ENCODE measurements at regions not wholly inside any gene's neighbourhood (a gene's known extent, or its start where the extent isn't known, plus 50 kb on each side); places are given as distances from the start of the nearest gene placed in this dataset.
A peak's percentile ranks its signal among the peaks of the same experiment; 100 is the strongest.

DNA sequence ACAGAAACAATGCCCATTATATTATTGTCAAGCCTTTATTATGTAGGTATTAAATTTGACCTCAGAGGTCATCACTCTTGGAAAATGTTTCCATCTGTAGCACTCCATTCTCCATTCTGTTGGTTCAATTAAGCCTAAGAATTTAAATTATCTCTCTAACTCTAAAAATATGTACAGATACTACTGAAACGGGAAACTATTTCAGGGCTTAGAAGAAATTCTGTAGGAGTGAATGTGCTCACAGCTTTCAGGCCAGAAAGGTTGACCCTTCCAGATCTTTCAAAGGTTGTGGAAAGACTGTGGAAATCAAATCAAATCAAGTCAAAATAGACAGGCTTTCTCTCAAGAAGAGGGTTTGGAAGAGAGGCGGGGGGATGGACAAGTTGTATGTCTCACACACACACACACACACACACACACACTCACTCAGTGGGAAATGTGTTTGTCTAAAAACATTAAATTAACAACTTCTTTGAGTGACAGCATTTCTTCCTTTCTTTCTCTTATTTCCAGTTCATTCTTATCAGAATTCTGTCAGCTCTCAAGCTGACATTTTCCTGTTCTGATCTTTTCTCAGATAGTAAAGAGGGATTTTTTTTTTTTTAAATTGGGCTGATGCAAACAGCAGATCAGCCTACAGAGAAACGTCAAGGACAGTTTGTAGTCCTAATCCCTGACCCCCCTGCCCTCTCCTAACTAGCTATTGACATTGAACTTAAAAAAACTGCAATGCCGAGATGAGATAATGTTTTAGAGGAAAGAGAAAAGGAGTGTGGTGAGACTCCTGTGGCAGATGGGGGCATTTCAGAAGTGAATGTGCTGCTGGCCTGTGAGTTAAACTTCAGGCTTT lies 139.0 kb upstream of the ZFHX3 start:
- DNase-seq (ENCODE audit: low read depth in 2 of 3, low spot score in 2 of 3) = peak in 2 of 3 donors; percentile 21 to 52

DNA sequence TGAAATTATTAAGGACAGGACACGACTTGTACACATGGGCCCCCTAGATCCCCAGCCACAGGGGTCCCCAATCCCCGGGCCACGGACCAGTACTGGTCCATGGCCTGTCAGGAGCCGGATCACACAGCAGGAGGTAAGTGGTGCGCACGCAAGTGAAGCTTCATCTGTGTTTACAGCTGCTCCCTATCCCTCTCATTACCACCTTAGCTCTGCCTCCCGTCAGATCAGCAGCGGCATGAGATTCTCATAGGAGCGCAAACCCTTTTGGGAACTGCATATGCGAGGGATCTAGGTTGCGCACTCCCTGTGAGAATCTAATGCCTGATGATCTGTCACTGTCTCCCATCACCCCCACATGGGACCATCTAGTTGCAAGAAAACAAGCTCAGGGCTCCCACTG lies 137.8 kb upstream of the ZFHX3 start:
- DNase-seq (ENCODE audit: low read depth in 2 of 3, low spot score in 2 of 3) = no peak

DNA sequence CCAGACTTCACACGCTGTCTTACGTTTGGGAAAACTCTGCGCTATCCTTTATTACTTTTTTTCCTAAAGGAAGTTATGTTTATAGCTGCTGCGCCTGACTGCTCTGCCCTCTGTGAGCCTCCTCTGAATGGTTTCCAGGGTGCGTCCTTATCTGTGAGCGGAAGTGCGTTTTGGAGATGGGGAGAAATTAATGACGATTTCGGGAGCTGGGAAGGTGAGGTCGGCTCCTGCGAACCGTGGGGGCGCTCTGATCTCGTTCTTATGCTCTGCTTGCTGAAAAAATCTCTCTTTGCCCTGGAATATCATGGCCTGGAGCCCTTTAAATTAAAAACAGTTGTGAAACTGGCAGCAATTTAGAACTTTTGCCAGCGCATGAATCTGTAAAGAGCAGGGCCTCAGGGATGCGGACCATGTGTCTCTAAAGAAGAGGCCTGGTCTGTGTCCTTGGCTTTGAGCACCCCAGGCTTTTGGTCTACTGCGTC lies 135.7 kb upstream of the ZFHX3 start:
- no peak for DNase-seq (ENCODE audit: low read depth in 2 of 3, low spot score in 2 of 3)

DNA sequence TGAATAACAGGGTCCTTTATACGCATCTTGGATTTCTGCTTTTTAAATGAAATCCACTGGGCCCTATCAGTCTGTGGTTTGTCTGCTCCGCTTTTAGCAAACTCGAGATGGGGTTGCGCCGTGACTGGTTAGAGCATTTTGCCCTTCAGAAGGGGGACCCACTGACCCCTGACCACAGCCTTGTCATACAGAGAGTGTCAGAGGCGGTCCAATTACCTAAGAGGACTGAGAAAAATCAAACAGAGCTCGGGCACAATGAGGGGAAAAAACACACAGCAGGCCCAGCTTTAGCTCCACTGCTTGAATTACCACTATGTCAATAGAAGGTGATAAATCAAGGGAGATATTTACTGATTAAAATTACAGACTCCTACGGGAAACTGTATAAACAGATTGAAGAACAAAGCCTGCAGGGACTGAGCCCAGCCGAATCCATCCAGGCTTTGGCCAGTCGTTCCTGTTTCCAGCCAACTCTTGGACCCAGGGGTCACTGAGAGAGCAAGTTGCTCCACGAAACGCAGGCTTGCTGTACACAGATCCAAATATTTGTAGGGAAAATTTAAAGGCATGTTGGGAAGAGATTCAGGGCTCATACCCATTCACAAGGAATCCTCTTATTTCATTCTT lies 131.9 kb upstream of the ZFHX3 start:
- DNase-seq (ENCODE audit: low read depth in 2 of 3, low spot score in 2 of 3) = no peak

DNA sequence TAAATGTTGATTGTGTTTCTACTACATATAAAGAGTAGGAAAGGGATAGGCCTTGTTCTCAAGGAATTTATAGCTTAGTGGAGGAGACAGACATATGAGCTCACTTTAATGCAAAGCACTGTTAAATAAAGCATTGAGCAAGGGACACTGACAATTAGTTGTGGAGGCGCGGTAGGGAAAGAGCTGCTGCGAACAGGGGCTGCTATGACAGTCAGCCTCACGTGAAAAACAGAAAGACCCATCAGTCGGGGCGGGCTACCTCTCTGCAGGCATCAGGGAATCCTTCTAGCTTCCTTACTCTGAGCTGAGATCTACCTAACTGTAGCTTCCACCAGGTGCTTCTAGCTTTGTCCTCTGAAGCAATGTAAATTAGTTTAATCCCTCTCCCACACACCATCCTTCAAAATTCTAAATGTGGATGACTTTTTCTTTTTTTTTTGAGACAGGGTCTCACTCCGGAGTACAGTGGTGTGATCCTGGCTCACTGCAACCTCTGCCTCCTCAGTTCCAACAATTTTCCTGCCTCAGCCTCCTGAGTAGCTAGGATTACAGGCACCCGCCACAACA lies 129.9 kb upstream of the ZFHX3 start:
- DNase-seq (ENCODE audit: low read depth in 2 of 3, low spot score in 2 of 3) = no peak

DNA sequence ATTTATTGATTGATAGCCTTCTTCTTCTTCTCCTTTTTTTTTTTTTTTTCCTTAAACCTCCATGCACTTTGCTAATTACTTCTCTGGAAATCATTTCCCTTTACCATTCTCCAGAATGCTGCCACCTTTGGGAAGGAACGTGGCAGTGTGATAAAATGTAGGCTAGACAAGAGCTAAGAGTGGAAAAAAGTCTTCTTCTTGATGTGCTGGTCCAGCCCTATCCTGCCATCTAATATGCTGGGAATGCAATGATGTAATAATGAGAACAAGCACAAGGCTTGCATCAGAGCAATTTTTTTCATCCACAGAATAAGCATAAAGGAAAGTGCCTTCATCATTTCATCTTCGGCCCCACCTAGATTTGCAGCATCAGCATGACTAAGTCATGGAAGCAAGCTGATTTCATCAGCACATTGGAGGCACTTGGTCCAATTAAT lies 128.7 kb upstream of the ZFHX3 start:
- no peak for DNase-seq (ENCODE audit: low read depth in 2 of 3, low spot score in 2 of 3)

DNA sequence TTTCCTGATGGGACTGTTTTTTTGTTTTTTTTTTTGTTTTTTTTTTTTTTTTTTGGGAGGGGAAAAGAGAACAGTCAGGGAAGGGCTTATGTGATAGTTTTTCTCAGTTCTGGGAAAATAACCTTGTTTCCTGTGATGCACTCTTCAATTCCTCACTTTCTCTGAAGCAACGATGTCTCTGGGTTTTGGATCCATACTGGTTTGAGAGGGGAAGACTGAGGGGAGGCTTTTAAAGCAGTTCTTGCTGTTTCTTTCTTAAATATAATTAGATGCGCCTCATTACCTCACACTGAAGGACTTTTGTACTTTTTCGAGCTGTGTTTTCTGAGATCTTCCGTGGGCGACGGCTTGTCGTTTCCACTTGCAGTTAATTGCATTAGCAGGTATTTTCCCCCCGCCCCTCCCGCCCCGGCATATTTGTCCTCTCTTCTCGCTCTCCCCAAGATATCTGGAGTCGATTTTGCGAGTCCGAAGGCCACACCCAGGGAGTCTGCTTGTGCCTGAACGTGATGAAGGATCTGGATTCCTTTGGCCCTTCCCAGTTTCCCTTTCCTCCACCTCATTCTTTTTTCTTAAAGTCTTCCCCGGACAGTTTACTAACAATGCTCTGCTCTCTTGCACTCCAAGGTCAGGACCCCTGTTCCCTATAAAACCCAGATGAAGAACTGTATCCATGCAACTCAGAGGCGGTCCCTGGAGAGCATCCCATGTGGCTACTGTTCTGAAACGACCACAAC lies 125.2 kb upstream of the ZFHX3 start:
- no peak for DNase-seq (ENCODE audit: low read depth in 2 of 3, low spot score in 2 of 3)

DNA sequence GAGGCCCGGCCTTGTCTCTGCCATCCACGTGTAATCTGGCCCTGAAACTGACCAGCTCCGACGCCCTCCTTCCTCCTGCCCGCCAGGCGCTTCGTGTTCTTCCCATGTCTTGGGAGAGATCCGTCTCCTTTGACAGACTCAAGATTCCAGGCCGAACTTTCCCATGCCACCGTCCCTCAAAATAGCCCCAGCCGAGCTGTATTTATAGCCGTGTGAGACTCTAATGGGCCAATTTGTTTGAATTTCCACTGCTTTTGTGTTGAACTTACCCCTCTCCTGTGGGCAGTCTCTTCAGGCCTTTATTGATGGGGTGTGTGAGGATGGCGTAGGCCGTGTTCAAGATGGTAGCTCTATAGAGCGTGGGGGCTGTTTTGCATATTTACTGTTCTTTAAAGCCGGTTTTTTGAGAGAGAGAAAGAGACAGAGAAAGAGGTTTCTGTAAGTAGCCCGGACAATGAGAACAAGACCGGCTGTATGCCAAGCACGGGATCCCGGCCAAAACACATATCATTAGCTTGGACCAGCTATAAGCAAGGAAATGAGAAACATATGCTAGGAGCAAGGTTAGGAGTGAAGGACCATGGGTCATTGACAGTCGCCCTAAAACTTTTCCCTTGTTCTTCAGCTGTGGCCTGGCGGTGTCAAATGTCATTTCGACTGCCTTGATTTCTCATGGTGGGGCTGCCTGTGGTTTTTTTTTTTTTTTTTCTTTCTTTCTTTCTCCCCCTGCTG lies 124.5 kb upstream of the ZFHX3 start:
- DNase-seq (ENCODE audit: low read depth in 2 of 3, low spot score in 2 of 3) = no peak

DNA sequence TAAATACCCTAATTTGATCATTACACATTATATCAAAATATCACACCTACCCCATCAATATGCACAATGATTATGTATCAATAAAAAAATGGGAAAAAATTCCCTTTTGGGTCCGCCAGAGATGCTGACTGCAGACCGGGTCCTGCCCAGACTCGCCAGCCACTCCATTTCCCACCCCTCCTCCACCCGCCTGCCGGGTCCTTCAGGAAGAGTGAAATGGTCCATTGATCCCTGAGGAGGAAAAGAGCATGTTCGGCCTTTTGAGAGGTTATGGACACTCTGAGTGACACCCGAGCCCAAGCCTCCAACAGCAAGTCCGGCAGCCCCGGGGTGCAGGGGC lies 123.9 kb upstream of the ZFHX3 start:
- no peak for DNase-seq (ENCODE audit: low read depth in 2 of 3, low spot score in 2 of 3)

DNA sequence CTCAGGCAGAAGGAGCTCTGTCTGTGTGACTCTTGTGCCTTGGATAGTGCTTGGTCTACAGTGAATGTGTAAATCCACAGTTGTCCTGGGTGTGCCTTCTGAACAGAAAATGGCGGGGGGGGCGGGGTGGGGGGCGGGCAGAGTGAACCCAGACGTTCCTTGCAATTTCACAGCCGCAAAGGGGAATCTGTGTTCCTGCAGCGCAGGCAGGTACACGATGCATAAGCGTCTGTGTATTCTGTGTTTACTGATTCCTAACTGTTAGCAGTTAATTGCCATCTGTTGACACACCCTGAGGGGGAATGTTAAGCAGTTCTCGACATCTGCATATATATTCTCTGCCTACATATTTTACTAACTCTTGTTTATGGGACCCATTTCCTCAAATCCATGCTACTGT lies 123.5 kb upstream of the ZFHX3 start:
- no peak for DNase-seq (ENCODE audit: low read depth in 2 of 3, low spot score in 2 of 3)

DNA sequence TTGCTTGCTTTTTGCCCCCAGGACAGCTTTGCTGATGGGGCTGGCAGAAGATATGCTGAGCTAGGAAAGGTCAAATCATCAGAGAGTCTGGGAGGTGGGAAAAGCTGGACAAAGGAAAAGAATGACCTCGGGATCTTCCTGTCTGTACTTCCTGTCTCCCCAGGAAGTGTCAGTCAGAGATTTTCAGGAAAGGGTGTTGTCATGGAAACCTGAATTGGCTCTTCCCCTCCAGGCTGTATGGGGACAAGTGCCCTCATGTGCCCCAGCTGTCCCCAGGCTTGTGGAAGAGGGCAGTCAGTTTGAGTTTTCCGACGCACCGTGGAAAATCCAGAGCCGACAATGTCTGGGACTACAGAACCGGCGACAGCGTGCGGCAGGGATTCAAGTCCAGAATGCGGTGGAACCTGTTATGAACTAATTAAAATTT lies 122.7 kb upstream of the ZFHX3 start:
- DNase-seq (ENCODE audit: low read depth in 2 of 3, low spot score in 2 of 3) = no peak

DNA sequence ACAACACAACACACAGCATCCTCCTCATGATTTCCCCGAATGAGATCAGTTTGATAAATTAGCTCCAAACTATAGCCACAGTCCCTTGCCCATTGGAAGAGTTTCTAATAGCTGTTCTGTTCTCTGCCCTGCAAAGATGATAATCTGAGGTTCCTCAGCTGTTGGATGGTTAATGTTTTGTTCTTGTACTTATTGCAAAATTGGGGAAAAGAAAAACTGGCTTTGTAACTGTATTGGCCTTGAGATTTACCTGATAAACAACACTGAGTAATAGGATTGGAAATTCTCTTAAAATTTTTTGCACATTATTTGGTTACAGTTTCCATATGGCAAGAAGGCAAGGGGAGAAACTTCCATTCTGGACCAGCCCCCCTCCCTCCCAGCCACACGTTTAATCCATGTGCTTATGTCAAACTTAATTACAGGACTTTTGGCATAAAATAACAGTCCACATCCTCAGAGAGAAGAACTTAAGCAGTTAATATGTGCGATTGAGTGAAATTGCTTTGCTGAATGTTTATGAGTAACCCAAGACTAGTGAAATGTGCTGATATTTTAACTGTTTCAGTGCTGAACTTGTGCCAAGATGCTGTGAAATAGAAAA lies 119.1 kb upstream of the ZFHX3 start:
- DNase-seq (ENCODE audit: low read depth in 2 of 3, low spot score in 2 of 3) = no peak

DNA sequence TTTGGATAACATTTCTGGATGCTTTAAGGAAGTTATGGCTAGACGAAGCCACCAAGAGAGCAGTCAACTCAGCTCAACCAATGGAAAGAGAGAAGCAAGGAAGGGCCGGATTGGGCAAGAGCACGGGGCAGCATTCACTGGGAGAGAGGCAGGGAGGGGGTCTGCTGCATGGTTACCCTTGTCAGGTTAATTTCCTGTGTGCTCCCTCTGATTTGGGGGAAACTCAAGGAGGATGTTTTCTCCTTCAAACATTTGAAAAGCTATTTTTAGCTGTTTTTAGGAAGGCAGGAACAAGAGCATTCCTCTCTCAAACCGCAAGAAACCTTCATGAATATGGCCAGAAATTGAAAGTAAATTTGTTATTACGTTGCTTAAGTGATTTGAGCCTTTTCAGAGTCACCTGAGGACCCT lies 118.5 kb upstream of the ZFHX3 start:
- no peak for DNase-seq (ENCODE audit: low read depth in 2 of 3, low spot score in 2 of 3)

DNA sequence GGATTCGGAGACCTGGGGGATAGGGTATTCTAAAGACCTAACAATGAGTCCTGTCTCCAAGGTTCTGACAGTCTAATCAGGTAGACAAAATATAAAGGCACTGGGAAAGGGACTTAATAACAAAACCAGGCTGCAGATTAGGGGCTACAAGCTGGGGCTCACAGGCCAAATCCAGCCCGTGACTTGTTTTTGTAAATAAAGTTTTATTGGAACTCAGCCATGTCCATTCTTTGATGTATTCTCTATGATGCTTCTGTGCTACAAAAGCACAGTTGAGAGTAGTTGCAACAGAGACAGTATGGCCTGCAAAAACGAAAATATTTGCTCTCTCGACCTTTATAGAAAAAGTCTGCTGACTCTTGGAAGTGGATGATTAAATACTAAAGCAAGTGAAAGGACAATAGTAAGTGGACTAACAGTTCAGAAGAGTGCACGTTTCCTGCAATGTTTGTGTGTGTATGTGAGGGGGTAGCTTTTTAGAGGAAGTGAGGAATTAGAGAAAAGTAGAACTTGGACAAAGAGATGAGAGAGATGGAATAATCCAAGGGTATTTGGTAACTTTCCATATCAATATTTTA lies 115.4 kb upstream of the ZFHX3 start:
- no peak for DNase-seq (ENCODE audit: low read depth in 2 of 3, low spot score in 2 of 3)

DNA sequence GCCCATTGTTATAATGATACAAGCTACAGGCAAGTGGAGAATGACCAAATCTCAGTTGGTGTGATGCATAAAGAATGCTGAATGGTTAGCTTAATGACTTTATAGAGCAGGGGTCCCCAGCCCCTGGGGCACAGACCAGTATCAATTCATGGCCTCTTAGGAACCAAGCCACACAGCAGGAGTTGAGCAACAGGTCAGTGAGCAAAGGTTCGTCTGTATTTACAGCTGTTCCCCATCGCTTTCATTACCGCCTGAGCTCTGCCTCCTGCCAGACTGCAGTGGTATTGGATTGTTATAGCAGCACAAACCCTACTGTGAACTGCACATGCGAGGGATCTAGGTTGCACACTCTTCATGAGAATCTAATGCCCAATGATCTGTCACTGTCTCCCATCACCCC lies 114.0 kb upstream of the ZFHX3 start:
- no peak for DNase-seq (ENCODE audit: low read depth in 2 of 3, low spot score in 2 of 3)

DNA sequence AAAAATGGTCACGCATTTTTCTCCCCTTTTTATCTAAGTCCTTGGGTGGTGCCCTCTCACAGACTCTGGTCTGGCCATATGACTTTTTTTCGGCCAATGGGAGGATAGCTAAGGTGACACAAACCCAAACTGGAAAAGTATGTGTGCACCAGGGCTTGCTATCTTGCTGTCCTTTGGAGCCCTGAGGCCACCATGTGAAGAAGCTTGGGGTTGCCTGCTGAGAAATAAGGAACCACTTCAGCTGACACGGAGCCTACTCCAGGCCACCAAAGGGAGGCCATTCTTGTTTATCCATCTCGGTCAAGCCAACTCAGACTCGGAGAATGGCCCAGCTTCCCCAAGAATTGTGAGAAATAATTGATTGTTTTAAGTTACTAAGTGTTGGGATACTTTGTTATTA lies 111.4 kb upstream of the ZFHX3 start:
- DNase-seq (ENCODE audit: low read depth in 2 of 3, low spot score in 2 of 3) = no peak

DNA sequence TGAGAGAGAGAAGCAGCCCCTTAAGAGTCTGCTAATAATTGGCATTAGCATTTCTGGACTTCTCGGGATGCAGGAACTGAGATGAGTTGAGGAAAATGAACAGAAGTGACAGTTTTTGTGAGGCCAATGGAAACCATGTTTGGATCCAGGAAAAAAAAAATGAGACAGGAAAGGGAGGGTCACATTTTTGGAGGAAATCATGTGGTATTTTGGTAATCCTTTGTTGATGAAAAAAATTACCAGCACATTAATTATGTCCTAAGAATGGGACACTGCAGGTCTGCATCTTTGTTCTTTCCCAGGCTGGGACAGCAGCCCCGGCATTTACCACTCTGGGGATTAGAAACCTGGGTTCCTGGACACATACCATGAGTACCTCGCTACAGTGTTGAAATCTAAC lies 109.9 kb upstream of the ZFHX3 start:
- DNase-seq (ENCODE audit: low read depth in 2 of 3, low spot score in 2 of 3) = no peak

DNA sequence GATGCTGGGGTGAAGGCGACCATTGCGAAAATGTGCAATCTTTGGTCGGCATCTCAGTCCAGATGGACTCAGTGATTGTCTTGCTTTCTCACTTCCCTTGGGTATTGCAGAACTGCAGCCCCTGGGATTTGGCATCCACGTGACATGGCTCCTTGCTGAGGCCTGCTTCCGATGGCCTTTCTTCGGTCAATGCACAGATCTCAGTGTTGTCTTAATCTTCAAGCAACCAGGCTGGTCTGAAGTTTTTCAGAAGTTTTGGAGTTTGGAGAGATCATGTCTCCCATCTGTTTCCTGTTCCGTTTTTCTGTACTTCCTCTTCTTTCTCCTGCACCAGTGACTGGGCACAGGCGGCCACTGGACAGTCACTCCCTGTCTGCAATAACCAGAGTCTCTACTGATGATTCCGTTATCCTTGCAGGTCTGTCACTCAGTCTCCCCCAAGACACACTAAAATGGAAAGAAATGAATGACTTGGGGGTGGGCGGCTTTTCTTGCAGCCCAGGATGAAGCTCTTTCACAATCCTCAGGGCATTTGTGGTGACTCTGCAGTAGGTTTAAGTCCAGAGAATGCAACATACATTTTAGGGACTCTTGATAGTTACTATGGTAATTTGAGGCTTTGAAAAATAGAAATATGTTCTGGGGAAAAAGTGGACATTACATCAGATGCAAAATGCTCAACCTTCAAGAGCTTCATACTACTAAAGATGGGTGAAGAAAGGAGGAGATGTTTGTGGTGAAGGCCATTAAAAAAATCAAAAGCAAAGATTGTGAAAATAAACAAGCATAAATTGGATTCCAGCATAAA lies 106.3 kb upstream of the ZFHX3 start:
- peak in 2 of 3 donors; percentile 96 to 99 for DNase-seq (ENCODE audit: low read depth in 2 of 3, low spot score in 2 of 3)
